ENCODE measurements at regions not wholly inside any gene's neighbourhood (a gene's known extent, or its start where the extent isn't known, plus 50 kb on each side); places are given as distances from the start of the nearest gene placed in this dataset.
"Not testable (repeated sequence)": the region's sequence is repeated elsewhere in the genome, so short reads cannot be mapped to it uniquely, and the experiment has no call there.

DNA sequence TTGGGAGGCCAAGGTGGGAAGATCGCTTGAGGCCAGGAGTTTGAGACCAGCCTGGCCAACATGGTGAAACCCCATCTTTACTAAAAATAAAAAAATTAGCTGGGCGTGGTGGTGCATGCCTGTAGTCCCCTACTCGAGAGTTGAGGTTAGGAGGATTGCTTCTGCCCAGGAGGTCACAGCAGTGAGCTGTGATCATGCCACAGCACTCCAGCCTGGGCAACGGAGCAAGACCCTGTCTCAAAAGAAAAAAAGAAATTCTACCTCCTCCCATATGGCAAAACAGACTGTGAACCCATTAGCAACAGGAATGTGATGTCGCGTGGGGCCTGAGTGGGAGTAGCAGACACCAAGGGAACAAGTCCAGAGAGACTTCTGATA, 99.7 kb upstream of the MED13L start:
- POLR2A ChIA-PET; H3K27ac ChIP-seq (ENCODE audit: extremely low read depth, low read depth, low read length); H3K36me3 ChIP-seq (ENCODE audit: control insufficient read depth in 2 of 2, insufficient read depth in 1 of 2, low read length in 2 of 2); H3K4me1 ChIP-seq (ENCODE audit: control insufficient read depth, insufficient read depth, low read length); H3K9me3 ChIP-seq (ENCODE audit: control insufficient read depth, insufficient read depth, low read depth, low read length); H3K4me3 ChIP-seq (ENCODE audit: low read depth, low read length); CTCF ChIA-PET: not testable (repeated sequence)
- peak; percentile 83 for TF ChIP-seq ZNF121 (tag by site-specific recombination; IDR thresholded peaks at IDR 0.05)

DNA sequence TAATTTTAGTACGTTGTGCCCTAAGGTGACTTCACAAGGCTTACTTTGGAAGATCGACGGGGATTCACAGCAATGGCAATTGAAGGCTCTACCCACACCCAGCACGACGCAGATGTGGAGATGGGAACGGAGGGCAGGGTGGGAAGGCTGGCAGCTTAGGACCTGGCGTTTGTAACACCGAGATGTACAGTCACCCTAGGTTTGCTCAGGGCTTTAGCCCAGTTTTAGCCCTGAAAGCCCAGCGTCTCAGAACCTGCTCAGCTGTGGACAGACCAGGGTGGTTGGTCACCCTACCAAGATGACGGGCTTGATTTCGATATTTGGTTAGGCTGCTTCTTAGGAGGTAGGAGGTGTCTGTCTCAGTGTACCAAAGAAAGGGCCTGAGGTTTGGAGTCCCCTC, 100.5 kb upstream of the MED13L start:
- Histone ChIP-seq H3K9me3 (ENCODE audit: control insufficient read depth, insufficient read depth, low read depth, low read length) (no peaks in the 10 kb centered on the region), H3K4me1 (ENCODE audit: control insufficient read depth, insufficient read depth, low read length) (no peaks in the 10 kb centered on the region), H3K36me3 (ENCODE audit: control insufficient read depth in 2 of 2, insufficient read depth in 1 of 2, low read length in 2 of 2) (no peaks in the 10 kb centered on the region), H3K4me3 (ENCODE audit: low read depth, low read length) (no peak overlapping the region), H3K27ac (ENCODE audit: extremely low read depth, low read depth, low read length) (no peak overlapping the region)
- ChIA-PET POLR2A (no interaction called here), CTCF (no interaction called here)
- TF ChIP-seq ZNF184 (tag by site-specific recombination; IDR thresholded peaks at IDR 0.05) (no peak), ZNF214 (tag by site-specific recombination; IDR thresholded peaks at IDR 0.05; ENCODE audit: borderline replicate concordance) (no peak), BCL11B (tag by site-specific recombination; IDR thresholded peaks at IDR 0.05; ENCODE audit: low read depth) (no peak), ZNF670 (tag by site-specific recombination; IDR thresholded peaks at IDR 0.05; ENCODE audit: low read depth) (no peak), ZBTB8A (tag by site-specific recombination; IDR thresholded peaks at IDR 0.05) (peak; percentile 73), PRDM1 (tag by site-specific recombination; IDR thresholded peaks at IDR 0.05) (no peak), ZNF549 (tag by site-specific recombination; IDR thresholded peaks at IDR 0.05) (no peak)

GRCh38 chr12:116380108-116380507, 102.6 kb upstream of the MED13L start:
- H3K4me1 ChIP-seq (ENCODE audit: control insufficient read depth, insufficient read depth, low read length): no peaks in the 10 kb centered on the region
- H3K4me3 ChIP-seq (ENCODE audit: low read depth, low read length): no peak overlapping the region
- ChIA-PET CTCF (no interaction called here), POLR2A (no interaction called here)
- H3K36me3 ChIP-seq (ENCODE audit: control insufficient read depth in 2 of 2, insufficient read depth in 1 of 2, low read length in 2 of 2): no peaks in the 10 kb centered on the region
- H3K27ac ChIP-seq (ENCODE audit: extremely low read depth, low read depth, low read length): no peak overlapping the region
- H3K9me3 ChIP-seq (ENCODE audit: control insufficient read depth, insufficient read depth, low read depth, low read length): no peaks in the 10 kb centered on the region
- no peak for TF ChIP-seq ZSCAN16 (tag by site-specific recombination; IDR thresholded peaks at IDR 0.05)
- TF ChIP-seq ZNF292 (tag by site-specific recombination; IDR thresholded peaks at IDR 0.05; ENCODE audit: borderline replicate concordance, low read depth): no peak
- TF ChIP-seq ZNF37A (tag by site-specific recombination; IDR thresholded peaks at IDR 0.05): no peak
- TF ChIP-seq, protein P1, sequence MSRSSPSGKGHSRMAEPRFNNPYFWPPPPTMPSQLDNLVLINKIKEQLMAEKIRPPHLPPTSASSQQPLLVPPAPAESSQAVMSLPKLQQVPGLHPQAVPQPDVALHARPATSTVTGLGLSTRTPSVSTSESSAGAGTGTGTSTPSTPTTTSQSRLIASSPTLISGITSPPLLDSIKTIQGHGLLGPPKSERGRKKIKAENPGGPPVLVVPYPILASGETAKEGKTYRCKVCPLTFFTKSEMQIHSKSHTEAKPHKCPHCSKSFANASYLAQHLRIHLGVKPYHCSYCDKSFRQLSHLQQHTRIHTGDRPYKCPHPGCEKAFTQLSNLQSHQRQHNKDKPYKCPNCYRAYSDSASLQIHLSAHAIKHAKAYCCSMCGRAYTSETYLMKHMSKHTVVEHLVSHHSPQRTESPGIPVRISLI (tag by site-specific recombination; IDR thresholded peaks at IDR 0.05): no peak
- no peak for TF ChIP-seq ZNF146 (tag by site-specific recombination; IDR thresholded peaks at IDR 0.05)
- TF ChIP-seq ZNF473 (tag by site-specific recombination; IDR thresholded peaks at IDR 0.05): no peak
- TF ChIP-seq, protein P2, sequence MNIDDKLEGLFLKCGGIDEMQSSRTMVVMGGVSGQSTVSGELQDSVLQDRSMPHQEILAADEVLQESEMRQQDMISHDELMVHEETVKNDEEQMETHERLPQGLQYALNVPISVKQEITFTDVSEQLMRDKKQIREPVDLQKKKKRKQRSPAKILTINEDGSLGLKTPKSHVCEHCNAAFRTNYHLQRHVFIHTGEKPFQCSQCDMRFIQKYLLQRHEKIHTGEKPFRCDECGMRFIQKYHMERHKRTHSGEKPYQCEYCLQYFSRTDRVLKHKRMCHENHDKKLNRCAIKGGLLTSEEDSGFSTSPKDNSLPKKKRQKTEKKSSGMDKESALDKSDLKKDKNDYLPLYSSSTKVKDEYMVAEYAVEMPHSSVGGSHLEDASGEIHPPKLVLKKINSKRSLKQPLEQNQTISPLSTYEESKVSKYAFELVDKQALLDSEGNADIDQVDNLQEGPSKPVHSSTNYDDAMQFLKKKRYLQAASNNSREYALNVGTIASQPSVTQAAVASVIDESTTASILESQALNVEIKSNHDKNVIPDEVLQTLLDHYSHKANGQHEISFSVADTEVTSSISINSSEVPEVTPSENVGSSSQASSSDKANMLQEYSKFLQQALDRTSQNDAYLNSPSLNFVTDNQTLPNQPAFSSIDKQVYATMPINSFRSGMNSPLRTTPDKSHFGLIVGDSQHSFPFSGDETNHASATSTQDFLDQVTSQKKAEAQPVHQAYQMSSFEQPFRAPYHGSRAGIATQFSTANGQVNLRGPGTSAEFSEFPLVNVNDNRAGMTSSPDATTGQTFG (tag by site-specific recombination; IDR thresholded peaks at IDR 0.05; ENCODE audit: borderline replicate concordance): no peak
- no peak for TF ChIP-seq ZNF549 (tag by site-specific recombination; IDR thresholded peaks at IDR 0.05)
- no peak for TF ChIP-seq ZNF2 (tag by site-specific recombination; IDR thresholded peaks at IDR 0.05)
- TF ChIP-seq, protein P3, sequence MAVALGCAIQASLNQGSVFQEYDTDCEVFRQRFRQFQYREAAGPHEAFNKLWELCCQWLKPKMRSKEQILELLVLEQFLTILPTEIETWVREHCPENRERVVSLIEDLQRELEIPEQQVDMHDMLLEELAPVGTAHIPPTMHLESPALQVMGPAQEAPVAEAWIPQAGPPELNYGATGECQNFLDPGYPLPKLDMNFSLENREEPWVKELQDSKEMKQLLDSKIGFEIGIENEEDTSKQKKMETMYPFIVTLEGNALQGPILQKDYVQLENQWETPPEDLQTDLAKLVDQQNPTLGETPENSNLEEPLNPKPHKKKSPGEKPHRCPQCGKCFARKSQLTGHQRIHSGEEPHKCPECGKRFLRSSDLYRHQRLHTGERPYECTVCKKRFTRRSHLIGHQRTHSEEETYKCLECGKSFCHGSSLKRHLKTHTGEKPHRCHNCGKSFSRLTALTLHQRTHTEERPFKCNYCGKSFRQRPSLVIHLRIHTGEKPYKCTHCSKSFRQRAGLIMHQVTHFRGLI (tag by site-specific recombination; IDR thresholded peaks at IDR 0.05): no peak
- TF ChIP-seq ZFP69B (tag by site-specific recombination; IDR thresholded peaks at IDR 0.05): no peak
- no peak for TF ChIP-seq ZBTB48 (tag by site-specific recombination; IDR thresholded peaks at IDR 0.05)
- no peak for TF ChIP-seq ZNF621 (tag by site-specific recombination; IDR thresholded peaks at IDR 0.05)
- TF ChIP-seq GLIS1 (tag by site-specific recombination; IDR thresholded peaks at IDR 0.05): no peak
